GM19463 (cell line): ENCODE measurements at regions not wholly inside any gene's neighbourhood (a gene's known extent, or its start where the extent isn't known, plus 50 kb on each side); places are given as distances from the start of the nearest gene placed in this dataset.

Source experiments
- ATAC-seq: cut with Tn5 transposase; IDR thresholded peaks from one replicate; pipeline ENCODE4 v1.9.1; 2021; ENCODE audit warnings: mild to moderate bottlenecking, moderate library complexity; ENCODE audit not compliant: unreplicated experiment

DNA sequence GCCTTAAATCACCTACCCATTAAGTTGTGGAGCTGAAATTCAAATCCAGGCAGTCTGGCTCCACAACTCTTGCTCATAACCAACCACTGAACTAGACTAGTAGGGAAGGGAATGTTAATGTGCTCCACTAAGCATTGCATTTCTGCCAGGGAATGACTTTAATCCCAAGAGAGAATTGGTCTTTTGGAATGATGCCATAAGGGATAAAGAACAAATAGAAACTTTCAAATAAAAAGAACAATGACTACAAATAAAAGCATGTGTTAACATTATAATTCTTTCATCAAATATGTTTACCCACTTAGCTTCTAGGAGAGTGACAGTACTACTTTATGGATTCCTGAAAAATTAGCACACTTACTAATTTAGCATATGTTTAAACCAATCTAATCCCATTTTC, 905.9 kb downstream of the CENPC start:
- no peak for ATAC-seq

GRCh38 chr4:66636349-66636748, 909.0 kb downstream of the CENPC start:
- ATAC-seq = no peak

DNA sequence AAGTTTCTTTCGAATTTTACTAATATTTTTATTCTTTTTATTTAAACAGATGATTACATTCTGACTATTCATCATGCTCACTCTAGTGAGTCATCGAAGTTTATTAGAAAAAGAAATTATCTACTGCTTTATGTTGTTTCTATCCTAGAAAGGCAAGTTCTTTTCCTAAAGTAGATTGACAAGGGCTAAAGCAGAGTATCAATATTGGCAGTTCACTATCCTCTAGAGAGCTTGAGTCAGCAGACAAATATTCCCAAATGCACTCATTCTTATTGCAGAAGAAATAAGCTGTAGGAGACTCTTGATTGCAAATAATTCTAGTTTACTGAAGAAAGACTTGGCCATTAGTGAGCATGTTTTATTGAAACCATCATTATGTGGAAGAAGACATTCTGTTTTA, 911.8 kb downstream of the CENPC start:
- no peak for ATAC-seq

DNA sequence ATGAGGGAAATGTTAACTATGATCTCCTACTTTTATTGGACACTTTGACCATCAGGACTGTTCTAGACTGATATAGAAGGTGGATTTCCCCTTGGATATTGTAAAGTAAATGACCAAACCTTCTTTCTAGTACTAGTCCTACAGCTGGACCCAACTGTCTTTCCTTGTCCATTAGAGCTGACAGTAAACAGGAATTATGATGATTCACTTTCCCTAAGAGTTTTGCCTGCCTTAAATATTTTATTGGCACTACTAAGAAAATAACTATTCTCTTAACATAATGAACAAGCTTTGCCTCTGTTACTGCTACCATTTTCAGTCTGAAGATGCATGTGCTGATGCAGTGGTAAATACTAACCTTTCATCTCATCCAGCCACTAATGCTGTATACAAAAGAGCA, 915.4 kb downstream of the CENPC start:
- ATAC-seq = no peak

DNA sequence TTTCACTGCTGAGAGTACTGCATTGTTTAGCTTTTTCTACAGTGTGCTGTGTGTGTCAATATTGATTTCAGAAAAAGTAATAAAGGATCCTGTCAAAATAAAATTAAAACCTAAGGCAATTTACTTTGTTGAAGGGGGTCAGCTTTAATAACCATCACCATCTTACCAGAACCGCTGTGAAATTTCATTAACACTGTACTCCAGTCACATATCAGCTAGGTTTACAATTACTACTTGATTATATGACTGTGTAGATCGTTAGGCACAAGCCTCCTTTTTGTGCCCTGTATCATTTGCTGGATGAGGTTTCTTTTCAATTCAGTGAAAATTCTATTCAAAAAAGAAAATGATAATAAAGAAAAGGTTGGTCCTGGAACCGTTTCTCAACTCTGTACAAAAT, 917.2 kb downstream of the CENPC start:
- no peak for ATAC-seq

DNA sequence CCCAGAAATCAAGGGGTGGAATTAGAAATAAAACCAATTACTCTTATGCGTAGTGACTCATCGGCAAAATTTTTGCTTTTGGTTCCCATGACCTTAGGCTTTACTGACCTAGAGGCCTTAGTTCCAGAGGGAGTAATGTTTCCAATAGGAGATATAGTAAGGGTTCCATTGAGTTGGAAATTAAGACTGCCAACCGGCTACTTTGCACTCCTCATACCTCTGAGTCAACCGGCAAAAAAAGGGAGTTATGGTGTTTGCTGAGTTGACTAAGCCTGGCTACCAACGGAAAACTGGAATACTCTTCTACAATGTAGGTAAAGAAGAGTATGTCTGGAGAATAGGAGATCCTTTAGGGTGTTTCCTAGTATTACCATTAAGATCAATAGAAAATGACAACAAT, 919.8 kb downstream of the CENPC start:
- no peak for ATAC-seq

GRCh38 chr4:66613591-66613990, 931.7 kb downstream of the CENPC start:
- no peak for ATAC-seq

DNA sequence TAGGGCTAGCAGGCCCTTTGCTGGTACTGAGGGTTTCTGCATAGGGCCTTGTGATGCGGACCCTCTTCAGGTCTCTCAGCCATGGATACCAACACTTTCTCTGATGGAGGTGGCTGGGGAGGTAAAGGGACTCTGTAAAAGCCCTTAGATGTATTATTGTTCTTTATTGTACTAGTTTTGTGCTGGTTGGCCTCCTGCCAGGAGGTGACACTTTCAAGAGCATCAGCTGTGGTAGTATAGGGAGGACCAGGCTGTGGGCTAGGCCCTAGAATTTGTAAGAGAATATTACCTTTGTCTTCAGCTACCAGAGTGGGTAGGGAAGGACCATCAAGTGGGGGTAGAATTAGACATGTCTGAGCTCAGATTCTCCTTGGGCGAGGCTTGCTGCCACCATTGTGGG, 936.3 kb downstream of the CENPC start:
- no peak for ATAC-seq

- ATAC-seq = no peak
Observed at GRCh38 chr4:66606908-66607307, 936.6 kb upstream of the EPHA5 start.

GRCh38 chr4:66606215-66606614, 935.9 kb upstream of the EPHA5 start:
- ATAC-seq = no peak

GRCh38 chr4:66604192-66604591, 933.9 kb upstream of the EPHA5 start:
- ATAC-seq = no peak

- ATAC-seq = peak; percentile 59
Observed at GRCh38 chr4:66602622-66603021, 932.3 kb upstream of the EPHA5 start.

DNA sequence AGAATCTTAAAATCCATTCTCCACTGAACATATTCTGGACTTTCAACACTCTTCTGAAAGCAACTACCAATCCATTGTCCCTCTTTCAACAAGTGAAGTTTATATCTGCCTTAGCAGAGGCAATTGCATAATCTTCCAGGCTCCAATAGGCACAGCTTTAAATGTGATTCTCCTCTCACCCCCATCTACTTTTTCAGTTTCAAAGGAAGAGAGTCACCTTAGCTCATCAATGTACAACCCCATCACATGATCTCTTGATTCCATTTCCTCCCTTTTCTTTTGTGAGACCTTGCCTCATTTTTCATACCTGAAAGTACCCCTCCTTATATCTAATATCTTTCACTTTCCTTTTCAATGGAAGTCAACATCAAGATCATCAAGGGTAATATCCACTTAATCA, 921.7 kb upstream of the EPHA5 start:
- ATAC-seq = no peak

DNA sequence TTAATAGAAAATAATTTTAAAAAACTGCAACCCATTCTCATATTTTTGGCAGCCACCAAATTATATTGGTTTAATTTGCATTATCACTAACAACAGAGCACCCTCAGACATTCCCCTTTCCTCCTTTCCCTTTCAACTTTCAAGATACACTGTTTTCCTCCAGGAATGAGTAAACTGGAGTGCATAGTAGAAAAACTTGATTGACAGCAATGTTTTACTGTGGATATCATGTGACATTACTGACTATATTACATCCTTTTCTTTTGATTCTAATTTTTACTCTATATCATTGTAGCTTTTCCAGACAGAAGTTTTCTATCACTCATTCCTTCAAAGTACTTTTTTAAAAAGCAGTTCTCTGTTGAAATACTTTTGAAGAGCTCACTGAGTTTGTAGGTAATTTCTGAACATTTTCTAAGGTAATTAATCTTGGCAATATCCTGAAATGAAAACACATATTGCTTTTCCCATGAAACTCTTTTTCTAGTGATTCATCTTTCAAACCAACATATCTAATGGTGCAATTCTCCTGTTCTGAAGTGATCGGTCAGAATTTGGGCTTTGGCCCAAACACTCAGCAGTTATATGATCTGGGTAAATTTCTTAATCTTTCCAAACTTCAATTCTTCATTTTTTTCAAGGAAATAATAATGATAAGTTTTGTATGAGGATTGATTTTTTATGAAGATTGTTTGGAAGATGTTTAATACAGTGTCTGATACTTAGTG, 920.4 kb upstream of the EPHA5 start:
- ATAC-seq = no peak

GRCh38 chr4:66589183-66589582, 918.9 kb upstream of the EPHA5 start:
- no peak for ATAC-seq

DNA sequence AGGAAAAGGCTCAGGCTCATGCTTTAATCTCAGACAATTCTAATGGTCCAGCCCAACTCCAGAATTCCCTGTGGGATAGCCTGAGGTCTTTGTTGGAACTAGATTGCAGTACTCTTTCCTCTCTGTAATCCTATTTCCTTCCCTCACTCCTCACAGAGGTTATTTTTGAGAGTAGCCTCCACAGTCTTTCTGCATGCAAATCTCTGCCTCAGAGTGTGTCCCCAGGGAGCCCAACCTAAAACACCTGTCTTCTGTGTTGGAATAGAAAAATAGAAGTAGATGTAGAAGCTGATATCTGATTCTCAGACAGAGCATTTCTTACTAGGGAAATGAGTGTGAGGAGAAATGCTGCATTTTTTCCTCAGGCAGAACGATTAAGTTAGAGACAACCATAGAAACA, 915.5 kb upstream of the EPHA5 start:
- ATAC-seq = no peak

GRCh38 chr4:66577922-66578321, 907.6 kb upstream of the EPHA5 start:
- ATAC-seq = no peak

DNA sequence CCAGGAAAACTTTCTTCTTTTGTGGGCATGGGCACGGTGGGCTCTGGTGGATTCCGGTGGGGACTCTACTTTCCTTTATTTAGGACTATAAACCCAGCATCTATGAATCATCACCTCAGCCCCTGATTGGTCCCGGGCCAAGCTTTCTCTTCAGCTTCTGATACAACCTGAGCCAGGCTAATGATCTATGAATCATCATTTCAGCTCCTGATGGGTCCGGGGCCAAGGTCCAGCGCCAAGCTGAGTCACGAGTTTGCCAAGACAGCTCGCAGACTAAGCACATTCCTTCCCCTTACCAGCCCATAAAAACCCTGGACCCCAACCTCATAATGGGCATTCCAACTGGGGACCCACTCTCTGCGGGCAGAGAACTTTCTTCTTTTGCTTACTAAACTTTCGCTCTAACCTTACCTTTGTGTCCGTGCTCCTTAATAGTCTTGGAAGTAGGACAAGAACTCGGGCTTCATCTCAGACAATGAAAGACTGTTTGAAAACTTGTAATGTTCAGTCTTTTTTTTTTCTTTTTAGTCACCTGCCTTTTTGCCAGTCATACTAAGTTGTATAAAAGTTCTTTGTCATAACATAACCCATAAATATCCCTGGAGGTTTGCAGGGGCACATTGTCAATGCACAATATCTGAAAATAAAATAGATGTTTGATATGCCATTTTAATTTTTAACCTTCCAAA, 904.9 kb upstream of the EPHA5 start:
- ATAC-seq = no peak

GRCh38 chr4:66574145-66574978, 904.1 kb upstream of the EPHA5 start:
- ATAC-seq = no peak

DNA sequence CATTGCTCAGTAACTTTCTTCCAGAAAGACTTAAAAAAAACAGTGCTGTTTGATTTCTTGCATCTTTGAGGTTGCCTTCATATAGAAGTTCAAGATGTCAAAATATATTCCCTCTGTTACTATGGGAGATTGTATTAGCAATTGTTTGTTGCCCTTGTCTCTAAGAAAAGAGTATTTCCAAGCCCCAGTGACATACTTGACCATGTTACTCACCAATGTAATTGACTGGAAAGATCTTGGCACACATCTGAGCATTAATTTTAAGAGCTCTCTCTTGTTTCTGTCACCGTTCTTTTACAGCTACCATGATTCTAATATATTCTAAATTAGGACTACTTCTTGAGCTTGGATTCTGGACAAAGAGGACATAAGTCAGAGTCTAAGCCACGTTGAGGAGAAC, 902.7 kb upstream of the EPHA5 start:
- no peak for ATAC-seq

DNA sequence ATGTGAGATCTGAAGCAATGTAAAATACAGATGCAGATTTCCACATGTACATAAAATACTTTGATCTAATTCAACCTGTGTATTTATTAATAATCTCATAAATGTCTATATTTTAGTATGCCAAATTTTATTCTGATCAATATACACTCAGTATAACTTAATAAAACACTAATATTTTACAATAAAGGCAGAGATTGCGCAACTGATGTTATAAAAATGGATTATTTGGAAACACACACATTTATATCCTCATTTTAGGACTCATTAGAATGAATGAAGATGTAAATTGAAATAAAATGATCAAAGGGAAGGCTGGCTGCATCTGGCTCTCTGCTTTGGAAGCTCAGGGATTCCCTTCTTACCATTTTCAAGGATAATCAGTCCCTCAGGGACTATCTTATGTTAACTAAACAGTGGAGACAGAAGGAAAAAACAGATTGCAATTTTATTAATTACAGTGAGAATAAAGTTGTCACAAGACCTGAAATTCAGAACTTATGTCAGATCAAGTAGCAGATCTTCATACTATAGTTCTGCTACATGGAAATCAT, 900.9 kb upstream of the EPHA5 start:
- no peak for ATAC-seq

DNA sequence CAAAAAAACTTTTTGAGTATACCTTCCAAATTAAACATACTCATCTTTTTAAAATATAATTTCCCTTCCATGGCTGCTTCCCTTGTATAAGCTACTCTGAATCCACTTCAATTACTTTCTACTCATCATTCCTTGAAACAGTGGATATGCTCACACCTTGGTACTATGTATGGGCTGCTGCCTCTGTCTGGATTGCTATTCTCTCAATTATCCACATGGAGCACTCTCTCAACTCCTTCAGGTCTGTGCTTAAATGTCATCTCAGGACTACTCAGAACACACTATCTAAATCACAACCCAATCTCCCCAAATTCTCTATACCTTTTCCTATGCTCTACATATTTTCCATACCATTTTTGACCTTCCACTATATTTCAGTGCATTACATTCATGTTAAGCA, 898.9 kb upstream of the EPHA5 start:
- no peak for ATAC-seq
